HUDEP-2 (cell line): ENCODE measurements at regions not wholly inside any gene's neighbourhood (a gene's known extent, or its start where the extent isn't known, plus 50 kb on each side); places are given as distances from the start of the nearest gene placed in this dataset.

Experiments
- DNase-seq, 76 experiments: peaks; one replicate each; lab custom pipeline; 2025; ENCODE audit not compliant: unreplicated experiment in 76 of 76; lab: John Stamatoyannopoulos, UW

- no peak for DNase-seq
These were observed 1188.0 kb upstream of the CDH9 start for GRCh38 chr5:28226407-28226806.

GRCh38 chr5:28219539-28219938 lies 1181.2 kb upstream of the CDH9 start:
- no peak for DNase-seq

- no peak for DNase-seq
These were observed 1179.3 kb upstream of the CDH9 start for GRCh38 chr5:28217695-28218094.

GRCh38 chr5:28216939-28217360 lies 1178.6 kb upstream of the CDH9 start:
- DNase-seq: no peak

GRCh38 chr5:28215091-28215490 lies 1176.7 kb upstream of the CDH9 start:
- no peak for DNase-seq

GRCh38 chr5:28214292-28214691 lies 1175.9 kb upstream of the CDH9 start:
- no peak for DNase-seq

GRCh38 chr5:28208356-28208755 lies 1170.0 kb upstream of the CDH9 start:
- no peak for DNase-seq

GRCh38 chr5:28190011-28190410 lies 1151.6 kb upstream of the CDH9 start:
- no peak for DNase-seq

- no peak for DNase-seq
These were observed 1136.3 kb upstream of the CDH9 start for GRCh38 chr5:28174691-28175090.

- no peak for DNase-seq
These were observed 1126.7 kb upstream of the CDH9 start for GRCh38 chr5:28165096-28165495.

- no peak for DNase-seq
These were observed 1126.2 kb upstream of the CDH9 start for GRCh38 chr5:28164568-28164967.

GRCh38 chr5:28156981-28157380 lies 1118.6 kb upstream of the CDH9 start:
- DNase-seq: no peak

- no peak for DNase-seq
These were observed 1105.1 kb upstream of the CDH9 start for GRCh38 chr5:28143519-28143918.

GRCh38 chr5:28132151-28132550 lies 1093.8 kb upstream of the CDH9 start:
- no peak for DNase-seq

GRCh38 chr5:28117691-28118090 lies 1079.3 kb upstream of the CDH9 start:
- DNase-seq: no peak

GRCh38 chr5:28117273-28117672 lies 1078.9 kb upstream of the CDH9 start:
- DNase-seq: no peak

- DNase-seq: no peak
These were observed 1072.4 kb upstream of the CDH9 start for GRCh38 chr5:28110781-28111180.

GRCh38 chr5:28104080-28104479 lies 1065.7 kb upstream of the CDH9 start:
- DNase-seq: no peak

- no peak for DNase-seq
These were observed 1045.7 kb upstream of the CDH9 start for GRCh38 chr5:28084069-28084468.

- DNase-seq: no peak
These were observed 1044.2 kb upstream of the CDH9 start for GRCh38 chr5:28082610-28083009.

GRCh38 chr5:28077291-28078240 lies 1039.2 kb upstream of the CDH9 start:
- no peak for DNase-seq

- DNase-seq: no peak
These were observed 1028.5 kb upstream of the CDH9 start for GRCh38 chr5:28066856-28067255.

- DNase-seq: no peak
These were observed 1027.3 kb upstream of the CDH9 start for GRCh38 chr5:28065656-28066055.
